HL-60 (cell line): ENCODE measurements at regions not wholly inside any gene's neighbourhood (a gene's known extent, or its start where the extent isn't known, plus 50 kb on each side); places are given as distances from the start of the nearest gene placed in this dataset.

ENCODE experiments used
- DNase-seq, 2 experiments: peaks; one replicate each; pipeline ENCODE4 v3.0.0-alpha.2; 2010 to 2020; ENCODE audit warnings: low read depth in 1 of 2, low spot score in 1 of 2
- H3K27ac ChIP-seq: fragments of 250-450 bp; sonication (Bioruptor Pico); replicated peaks from 2 replicates; pipeline ENCODE4 v1.5.1; 2020; ENCODE audit warnings: mild to moderate bottlenecking, moderate library complexity
- H3K27me3 ChIP-seq: fragments of 250-450 bp; sonication (Bioruptor Pico); 2 replicates; pipeline ENCODE4 v1.5.1; 2021; ENCODE audit warnings: mild to moderate bottlenecking, moderate library complexity; ENCODE audit not compliant: insufficient read depth, poor library complexity, severe bottlenecking
- H3K4me3 ChIP-seq: replicated peaks from 2 replicates; pipeline ENCODE4 v1.5.1; 2011; ENCODE audit warnings: mild to moderate bottlenecking, control low read depth, low read length; ENCODE audit not compliant: insufficient read depth
- GABPA ChIP-seq: IDR thresholded peaks from 2 replicates; pipeline ENCODE4 v1.6.1; 2012; ENCODE audit warnings: low read depth
- POLR2AphosphoS5 ChIP-seq: IDR thresholded peaks from 2 replicates; pipeline ENCODE4 v1.6.1; 2012; ENCODE audit warnings: low read depth
- SPI1 ChIP-seq: IDR thresholded peaks from 2 replicates; pipeline ENCODE4 v1.6.1; 2012; ENCODE audit warnings: low read depth, mild to moderate bottlenecking, borderline replicate concordance
- TF ChIP-seq, protein P1 (sequence below): IDR thresholded peaks from one replicate; pipeline ENCODE4 v1.5.1; 2011; ENCODE audit warnings: low read length, control low read depth, inconsistent platforms; ENCODE audit not compliant: insufficient read depth
- TF ChIP-seq, protein P2 (sequence below): IDR thresholded peaks from 2 replicates; pipeline ENCODE4 v1.6.1; 2012; ENCODE audit warnings: low read depth; ENCODE audit not compliant: insufficient replicate concordance

DNA sequence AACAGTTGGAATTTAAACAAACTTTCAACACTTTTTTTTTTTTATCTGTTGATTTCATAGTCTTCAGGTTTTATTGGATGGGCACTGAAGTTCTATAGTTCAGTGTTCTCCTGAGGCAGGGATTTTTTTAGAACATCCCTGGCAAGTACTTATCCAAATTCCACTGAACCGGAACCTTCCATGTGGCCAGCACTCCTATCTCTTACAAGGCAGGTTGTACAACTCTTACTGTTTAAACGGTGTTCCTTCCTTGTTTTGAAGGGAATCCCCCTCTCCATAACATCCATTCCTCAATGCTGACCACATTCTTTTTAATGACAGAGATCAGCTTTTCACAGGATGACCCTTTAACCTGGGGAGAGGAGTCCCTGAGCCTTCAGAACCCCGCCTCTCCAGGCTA is 238.9 kb upstream of the CTBP2 start:
- Histone ChIP-seq H3K27ac (no peak overlapping the region), H3K27me3 (no peaks in the 10 kb centered on the region), H3K4me3 (no peak overlapping the region)
- no peak for DNase-seq
- no peak for TF ChIP-seq POLR2AphosphoS5
- TF ChIP-seq, protein P1, sequence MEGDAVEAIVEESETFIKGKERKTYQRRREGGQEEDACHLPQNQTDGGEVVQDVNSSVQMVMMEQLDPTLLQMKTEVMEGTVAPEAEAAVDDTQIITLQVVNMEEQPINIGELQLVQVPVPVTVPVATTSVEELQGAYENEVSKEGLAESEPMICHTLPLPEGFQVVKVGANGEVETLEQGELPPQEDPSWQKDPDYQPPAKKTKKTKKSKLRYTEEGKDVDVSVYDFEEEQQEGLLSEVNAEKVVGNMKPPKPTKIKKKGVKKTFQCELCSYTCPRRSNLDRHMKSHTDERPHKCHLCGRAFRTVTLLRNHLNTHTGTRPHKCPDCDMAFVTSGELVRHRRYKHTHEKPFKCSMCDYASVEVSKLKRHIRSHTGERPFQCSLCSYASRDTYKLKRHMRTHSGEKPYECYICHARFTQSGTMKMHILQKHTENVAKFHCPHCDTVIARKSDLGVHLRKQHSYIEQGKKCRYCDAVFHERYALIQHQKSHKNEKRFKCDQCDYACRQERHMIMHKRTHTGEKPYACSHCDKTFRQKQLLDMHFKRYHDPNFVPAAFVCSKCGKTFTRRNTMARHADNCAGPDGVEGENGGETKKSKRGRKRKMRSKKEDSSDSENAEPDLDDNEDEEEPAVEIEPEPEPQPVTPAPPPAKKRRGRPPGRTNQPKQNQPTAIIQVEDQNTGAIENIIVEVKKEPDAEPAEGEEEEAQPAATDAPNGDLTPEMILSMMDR, result no peak
- TF ChIP-seq, protein P2, sequence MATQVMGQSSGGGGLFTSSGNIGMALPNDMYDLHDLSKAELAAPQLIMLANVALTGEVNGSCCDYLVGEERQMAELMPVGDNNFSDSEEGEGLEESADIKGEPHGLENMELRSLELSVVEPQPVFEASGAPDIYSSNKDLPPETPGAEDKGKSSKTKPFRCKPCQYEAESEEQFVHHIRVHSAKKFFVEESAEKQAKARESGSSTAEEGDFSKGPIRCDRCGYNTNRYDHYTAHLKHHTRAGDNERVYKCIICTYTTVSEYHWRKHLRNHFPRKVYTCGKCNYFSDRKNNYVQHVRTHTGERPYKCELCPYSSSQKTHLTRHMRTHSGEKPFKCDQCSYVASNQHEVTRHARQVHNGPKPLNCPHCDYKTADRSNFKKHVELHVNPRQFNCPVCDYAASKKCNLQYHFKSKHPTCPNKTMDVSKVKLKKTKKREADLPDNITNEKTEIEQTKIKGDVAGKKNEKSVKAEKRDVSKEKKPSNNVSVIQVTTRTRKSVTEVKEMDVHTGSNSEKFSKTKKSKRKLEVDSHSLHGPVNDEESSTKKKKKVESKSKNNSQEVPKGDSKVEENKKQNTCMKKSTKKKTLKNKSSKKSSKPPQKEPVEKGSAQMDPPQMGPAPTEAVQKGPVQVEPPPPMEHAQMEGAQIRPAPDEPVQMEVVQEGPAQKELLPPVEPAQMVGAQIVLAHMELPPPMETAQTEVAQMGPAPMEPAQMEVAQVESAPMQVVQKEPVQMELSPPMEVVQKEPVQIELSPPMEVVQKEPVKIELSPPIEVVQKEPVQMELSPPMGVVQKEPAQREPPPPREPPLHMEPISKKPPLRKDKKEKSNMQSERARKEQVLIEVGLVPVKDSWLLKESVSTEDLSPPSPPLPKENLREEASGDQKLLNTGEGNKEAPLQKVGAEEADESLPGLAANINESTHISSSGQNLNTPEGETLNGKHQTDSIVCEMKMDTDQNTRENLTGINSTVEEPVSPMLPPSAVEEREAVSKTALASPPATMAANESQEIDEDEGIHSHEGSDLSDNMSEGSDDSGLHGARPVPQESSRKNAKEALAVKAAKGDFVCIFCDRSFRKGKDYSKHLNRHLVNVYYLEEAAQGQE, result no peak
- no peak for TF ChIP-seq SPI1
- no peak for TF ChIP-seq GABPA

DNA sequence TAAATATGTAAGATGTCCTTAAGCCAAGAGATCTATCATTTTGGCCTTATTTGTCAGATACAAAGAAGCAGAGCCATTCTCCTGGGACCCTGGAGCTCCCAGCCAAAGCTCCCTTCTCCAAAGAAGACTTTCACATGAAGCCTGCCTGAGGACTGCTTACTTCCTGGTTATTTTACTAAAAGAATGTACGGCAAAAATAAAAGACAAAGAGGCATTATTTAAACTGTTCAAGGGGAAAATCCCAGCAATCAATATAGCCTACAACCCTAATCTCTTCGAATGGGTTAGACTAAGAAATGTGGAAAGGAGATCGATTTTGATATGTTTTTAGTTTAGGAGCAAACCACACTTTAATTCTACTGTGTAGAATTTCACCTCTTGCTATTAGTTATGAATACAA is 237.9 kb upstream of the CTBP2 start:
- DNase-seq, result no peak
- Histone ChIP-seq H3K4me3 (no peak overlapping the region), H3K27me3 (no peaks in the 10 kb centered on the region), H3K27ac (no peak overlapping the region)
- no peak for TF ChIP-seq POLR2AphosphoS5
- TF ChIP-seq, protein P2, result no peak
- TF ChIP-seq GABPA, result no peak
- TF ChIP-seq, protein P1, result no peak
- no peak for TF ChIP-seq SPI1

DNA sequence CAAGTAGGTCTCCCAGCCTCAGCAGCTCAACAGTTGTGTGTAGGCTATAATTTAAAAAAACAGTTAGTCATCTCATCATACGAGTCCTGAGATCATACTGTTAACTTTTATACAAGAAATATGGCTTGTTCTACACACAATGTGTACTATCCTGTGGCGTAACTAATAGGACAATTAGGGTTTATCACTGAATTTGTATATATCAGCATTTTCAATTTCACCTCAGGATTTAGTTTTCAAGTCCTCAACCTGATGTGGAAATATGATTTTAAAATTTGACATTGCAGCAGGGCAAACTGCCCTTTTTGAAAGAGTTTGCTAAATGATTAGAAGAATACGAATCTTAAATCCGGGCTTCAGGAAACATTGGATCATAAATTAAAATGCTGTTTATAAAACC is 237.2 kb upstream of the CTBP2 start:
- no peak overlapping the region for H3K27ac ChIP-seq
- no peak for DNase-seq
- TF ChIP-seq POLR2AphosphoS5 (no peak), GABPA (no peak), SPI1 (no peak)
- TF ChIP-seq, protein P2, result no peak
- TF ChIP-seq, protein P1, result no peak
- no peak overlapping the region for H3K4me3 ChIP-seq
- H3K27me3 ChIP-seq, result no peaks in the 10 kb centered on the region
